K562 (cell line): ENCODE measurements at regions not wholly inside any gene's neighbourhood (a gene's known extent, or its start where the extent isn't known, plus 50 kb on each side); places are given as distances from the start of the nearest gene placed in this dataset.

Experiments used
- CTCF ChIP-seq, 3 experiments: IDR thresholded peaks in 2 of 3; conservative IDR thresholded peaks in 1 of 3; 2 replicates each; pipeline ENCODE4 v1.5.1; 2011 to 2012; ENCODE audit warnings: low read length in 3 of 3, mild to moderate bottlenecking in 3 of 3, control low read depth in 2 of 3, improper control_type of control experiment in 1 of 3, inconsistent platforms in 1 of 3, low read depth in 1 of 3, mixed read lengths in 1 of 3, moderate library complexity in 1 of 3; ENCODE audit not compliant: insufficient read depth in 2 of 3
- NCOA1 ChIP-seq: fragments of 450-650 bp; IDR thresholded peaks from 2 replicates; pipeline ENCODE4 v1.6.1; 2016; ENCODE audit warnings: low read depth

- TF ChIP-seq CTCF (IDR thresholded peaks at IDR 0.05 in 2 of 3, conservative IDR thresholded peaks at IDR 0.05 in 1 of 3; ENCODE audit: insufficient read depth in 2 of 3, low read depth in 1 of 3, low read length in 3 of 3) (no peak), NCOA1 (no peak)
These were observed 147.0 kb upstream of the PROK2 start for GRCh38 chr3:71931922-71932321.
